KMS-11 (cell line): ENCODE measurements at regions not wholly inside any gene's neighbourhood (a gene's known extent, or its start where the extent isn't known, plus 50 kb on each side); places are given as distances from the start of the nearest gene placed in this dataset.

Experiments used
- H2AFZ ChIP-seq: fragments of 200-600 bp; sonication (generic); 2 replicates; pipeline ENCODE4 v1.6.1; 2016; ENCODE audit warnings: antibody characterized with exemption, mixed run types, low read depth
- H3K27ac ChIP-seq: fragments of 200-600 bp; sonication (generic); 2 replicates; pipeline ENCODE4 v1.6.1; 2016; ENCODE audit warnings: mild to moderate bottlenecking, mixed run types
- H3K27me3 ChIP-seq: fragments of 200-600 bp; sonication (generic); 2 replicates; pipeline ENCODE4 v1.6.1; 2017; ENCODE audit warnings: mild to moderate bottlenecking, low read depth, mixed run types, moderate library complexity; ENCODE audit not compliant: insufficient read depth
- H3K36me3 ChIP-seq: fragments of 200-600 bp; sonication (generic); 2 replicates; pipeline ENCODE4 v1.6.1; 2017; ENCODE audit warnings: mild to moderate bottlenecking, mixed run types; ENCODE audit not compliant: insufficient read depth
- H3K4me1 ChIP-seq: fragments of 200-600 bp; sonication (generic); 2 replicates; pipeline ENCODE4 v1.6.1; 2016; ENCODE audit warnings: mild to moderate bottlenecking, low read depth, mixed run types; ENCODE audit not compliant: poor library complexity, severe bottlenecking
- H3K4me2 ChIP-seq: fragments of 200-600 bp; sonication (generic); 2 replicates; pipeline ENCODE4 v1.7.0; 2016; ENCODE audit warnings: mild to moderate bottlenecking, mixed run types
- H3K4me3 ChIP-seq: fragments of 200-600 bp; sonication (generic); IDR thresholded peaks from 2 replicates; pipeline ENCODE4 v1.6.1; 2017; ENCODE audit warnings: low read depth, low read length, mixed read lengths; ENCODE audit not compliant: insufficient read depth
- H3K79me2 ChIP-seq: fragments of 200-600 bp; sonication (generic); 2 replicates; pipeline ENCODE4 v1.6.1; 2016; ENCODE audit warnings: low read depth, mixed run types; ENCODE audit not compliant: insufficient read depth
- H3K9ac ChIP-seq: fragments of 200-600 bp; sonication (generic); 2 replicates; pipeline ENCODE4 v1.6.1; 2016; ENCODE audit warnings: mild to moderate bottlenecking, mixed run types
- H4K20me1 ChIP-seq: fragments of 200-600 bp; sonication (generic); 2 replicates; pipeline ENCODE4 v1.6.1; 2016; ENCODE audit warnings: mild to moderate bottlenecking, mixed run types; ENCODE audit not compliant: insufficient read depth
- TF ChIP-seq, protein P1 (sequence below): fragments of 200-600 bp; sonication (generic); conservative IDR thresholded peaks from 2 replicates; pipeline ENCODE4 v1.6.1; 2017; ENCODE audit warnings: low read depth, mild to moderate bottlenecking, antibody characterized with exemption, low read length, moderate library complexity, mixed read lengths

GRCh38 chr4:161314371-161314770, 849.4 kb downstream of the FSTL5 start:
- no peaks in the 10 kb centered on the region for H3K27me3 ChIP-seq
- no peak overlapping the region for H3K9ac ChIP-seq
- H3K36me3 ChIP-seq: no peaks in the 10 kb centered on the region
- H3K27ac ChIP-seq: no peak overlapping the region
- H3K4me2 ChIP-seq: no peak overlapping the region
- no peak overlapping the region for H3K4me3 ChIP-seq
- no peaks in the 10 kb centered on the region for H3K4me1 ChIP-seq
- H2AFZ ChIP-seq: no peak overlapping the region
- TF ChIP-seq, protein P1, sequence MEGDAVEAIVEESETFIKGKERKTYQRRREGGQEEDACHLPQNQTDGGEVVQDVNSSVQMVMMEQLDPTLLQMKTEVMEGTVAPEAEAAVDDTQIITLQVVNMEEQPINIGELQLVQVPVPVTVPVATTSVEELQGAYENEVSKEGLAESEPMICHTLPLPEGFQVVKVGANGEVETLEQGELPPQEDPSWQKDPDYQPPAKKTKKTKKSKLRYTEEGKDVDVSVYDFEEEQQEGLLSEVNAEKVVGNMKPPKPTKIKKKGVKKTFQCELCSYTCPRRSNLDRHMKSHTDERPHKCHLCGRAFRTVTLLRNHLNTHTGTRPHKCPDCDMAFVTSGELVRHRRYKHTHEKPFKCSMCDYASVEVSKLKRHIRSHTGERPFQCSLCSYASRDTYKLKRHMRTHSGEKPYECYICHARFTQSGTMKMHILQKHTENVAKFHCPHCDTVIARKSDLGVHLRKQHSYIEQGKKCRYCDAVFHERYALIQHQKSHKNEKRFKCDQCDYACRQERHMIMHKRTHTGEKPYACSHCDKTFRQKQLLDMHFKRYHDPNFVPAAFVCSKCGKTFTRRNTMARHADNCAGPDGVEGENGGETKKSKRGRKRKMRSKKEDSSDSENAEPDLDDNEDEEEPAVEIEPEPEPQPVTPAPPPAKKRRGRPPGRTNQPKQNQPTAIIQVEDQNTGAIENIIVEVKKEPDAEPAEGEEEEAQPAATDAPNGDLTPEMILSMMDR: no peak
- H4K20me1 ChIP-seq: no peaks in the 10 kb centered on the region
- no peaks in the 10 kb centered on the region for H3K79me2 ChIP-seq

- Histone ChIP-seq H4K20me1 (no peaks in the 10 kb centered on the region), H3K9ac (no peak overlapping the region), H3K4me2 (no peak overlapping the region), H3K4me1 (no peaks in the 10 kb centered on the region), H2AFZ (no peak overlapping the region), H3K36me3 (no peaks in the 10 kb centered on the region), H3K79me2 (no peaks in the 10 kb centered on the region), H3K27me3 (no peaks in the 10 kb centered on the region), H3K4me3 (no peak overlapping the region), H3K27ac (no peak overlapping the region)
- TF ChIP-seq, protein P1: no peak
These were observed 860.2 kb downstream of the FSTL5 start for GRCh38 chr4:161303551-161303950.

DNA sequence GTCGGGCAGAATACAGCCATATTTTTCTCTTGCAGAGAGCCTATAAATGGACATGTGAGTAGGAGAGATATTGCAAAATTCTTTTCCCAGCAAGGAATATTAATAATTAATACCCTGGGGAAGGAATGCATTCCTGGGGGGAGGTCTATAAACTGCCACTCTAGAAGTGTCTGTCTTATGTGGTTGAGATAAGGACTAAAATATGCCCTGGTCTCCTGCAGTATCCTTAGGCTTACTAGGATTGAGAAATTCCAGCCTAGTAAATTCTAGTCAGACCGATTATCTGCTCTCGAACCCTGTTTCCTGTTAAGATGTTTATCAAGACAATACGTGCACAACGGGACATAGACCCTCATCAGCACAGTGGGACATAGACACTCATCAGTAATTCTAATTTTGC, 872.6 kb downstream of the FSTL5 start:
- Histone ChIP-seq H3K36me3 (no peaks in the 10 kb centered on the region), H3K4me1 (no peaks in the 10 kb centered on the region), H4K20me1 (no peaks in the 10 kb centered on the region), H3K4me2 (no peak overlapping the region), H2AFZ (no peak overlapping the region), H3K79me2 (no peaks in the 10 kb centered on the region), H3K27me3 (no peaks in the 10 kb centered on the region), H3K9ac (no peak overlapping the region), H3K4me3 (no peak overlapping the region), H3K27ac (no peak overlapping the region)
- TF ChIP-seq, protein P1: no peak

GRCh38 chr4:161287678-161288352, 876.0 kb downstream of the FSTL5 start:
- Histone ChIP-seq H3K4me2 (no peak overlapping the region), H3K27me3 (no peaks in the 10 kb centered on the region), H3K27ac (no peak overlapping the region), H3K4me1 (no peaks in the 10 kb centered on the region), H3K36me3 (no peaks in the 10 kb centered on the region), H3K4me3 (no peak overlapping the region), H2AFZ (no peak overlapping the region), H3K79me2 (no peaks in the 10 kb centered on the region), H4K20me1 (no peaks in the 10 kb centered on the region), H3K9ac (no peak overlapping the region)
- TF ChIP-seq, protein P1: no peak
